Psoas muscle (tissue), 7 donors: ENCODE measurements at regions not wholly inside any gene's neighbourhood (a gene's known extent, or its start where the extent isn't known, plus 50 kb on each side); places are given as distances from the start of the nearest gene placed in this dataset.

ENCODE experiments used
- ATAC-seq, 4 donors: fragments of 200-7000 bp; cut with Tn5 transposase; one replicate each; pipeline ENCODE4 v1.9.1; 2020; ENCODE audit warnings: moderate library complexity in 3 of 4, mild to moderate bottlenecking in 2 of 4
- DNase-seq, 2 donors: peaks; one replicate each; pipeline ENCODE4 v3.0.0-alpha.2; 2020
- H3K27ac ChIP-seq: fragments of 200-600 bp; one replicate; pipeline ENCODE4 v1.8.0; 2022
- H3K27me3 ChIP-seq, 3 donors: fragments of 200-600 bp in 1 of 3; one replicate each; pipeline versions ENCODE4 v1.6.1 to v1.8.0; 2013 to 2022; ENCODE audit warnings: low read length in 2 of 3, mild to moderate bottlenecking in 2 of 3, moderate library complexity in 1 of 3; ENCODE audit not compliant: insufficient read depth in 3 of 3
- H3K36me3 ChIP-seq, 2 donors: fragments of 200-600 bp in 1 of 2; one replicate each; pipeline versions ENCODE4 v1.6.1 to v1.8.0; 2013 to 2022; ENCODE audit warnings: low read depth in 1 of 2, mild to moderate bottlenecking in 1 of 2, moderate library complexity in 1 of 2; ENCODE audit not compliant: insufficient read depth in 1 of 2
- H3K4me1 ChIP-seq: fragments of 200-600 bp; one replicate; pipeline ENCODE4 v1.8.0; 2022
- H3K4me3 ChIP-seq: fragments of 200-600 bp; one replicate; pipeline ENCODE4 v1.8.0; 2022; ENCODE audit warnings: mild to moderate bottlenecking
- H3K9me3 ChIP-seq: fragments of 200-600 bp; one replicate; pipeline ENCODE4 v1.8.0; 2022
- CTCF ChIP-seq: fragments of 200-600 bp; IDR thresholded peaks from one replicate; pipeline ENCODE4 v1.8.0; 2022; ENCODE audit warnings: antibody characterized with exemption
- WGBS, 3 donors: extraction: QIAGEN DNeasy Blood & Tissue Kit; methylation state at CpG; one replicate each; pipeline versions ENCODE4 v1.1.6 to v1.1.7; 2013; 5-methylcytosine and 5-hydroxymethylcytosine counted together
- intact Hi-C, 2 donors: fragments of 100-400 bp; cut with DNase I; formaldehyde crosslinking; loops; one replicate each; pipeline versions ENCODE4 v1.11.0 to v1.14.2; 2022
- donor health status: healthy with polysubstance abuse.
- donor health status: DM: no; HTN: no; CAD: no; lungs with moderate emphysema.
- donor health status: Bipolar disorder and iron deficiency.
- donor health status: healthy.
- donor health status: DM: yes; HTN: yes; CAD: no.
- donor health status: DM: no; HTN: no; CAD: no.
- donor health status: DM: yes; HTN: yes; CAD: no.

GRCh38 chr3:127411083-127411727 lies 123.4 kb upstream of the PRR20G start:
- Histone ChIP-seq H3K4me1 (no peaks in the 10 kb centered on the region), H3K9me3 (no peaks in the 10 kb centered on the region), H3K27me3 (peaks cover 0 to 28% (median 0%) of the 10 kb centered on the region in 3 donors), H3K36me3 (no peaks in the 10 kb centered on the region), H3K4me3 (no peak overlapping the region), H3K27ac (no peak overlapping the region)
- no peak for TF ChIP-seq CTCF
- intact Hi-C loops: no loop called here
- ATAC-seq: no peak
- 82 to 87% (median 86%) methylated on average over 4 of the region's 4 CpGs for WGBS, 3 donors
- DNase-seq: peak in 1 of 2 donors; percentile 21

GRCh38 chr3:127410678-127411077 lies 122.8 kb upstream of the PRR20G start:
- WGBS, 3 donors: 91 to 96% (median 96%) methylated on average over 7 of the region's 7 CpGs
- ATAC-seq (no peak), DNase-seq (peak in 1 of 2 donors; percentile 15)
- Histone ChIP-seq H3K4me1 (no peaks in the 10 kb centered on the region), H3K27me3 (peaks cover 0 to 27% (median 0%) of the 10 kb centered on the region in 3 donors), H3K27ac (no peak overlapping the region), H3K9me3 (no peaks in the 10 kb centered on the region), H3K36me3 (no peaks in the 10 kb centered on the region), H3K4me3 (no peak overlapping the region)
- intact Hi-C loops: no loop called here
- TF ChIP-seq CTCF: no peak

- 87 to 91% (median 87%) methylated on average over 6 of the region's 6 CpGs for WGBS, 3 donors
- H3K9me3 ChIP-seq: no peaks in the 10 kb centered on the region
- ATAC-seq (no peak), DNase-seq (peak in 1 of 2 donors; percentile 10)
- no peaks in the 10 kb centered on the region for H3K36me3 ChIP-seq
- TF ChIP-seq CTCF: no peak
- H3K4me1 ChIP-seq: no peaks in the 10 kb centered on the region
- intact Hi-C loops: no loop called here
- H3K27me3 ChIP-seq: peaks cover 0 to 22% (median 0%) of the 10 kb centered on the region in 3 donors
- H3K27ac ChIP-seq: no peak overlapping the region
- no peak overlapping the region for H3K4me3 ChIP-seq
Measured at GRCh38 chr3:127410137-127410488, 122.3 kb upstream of the PRR20G start.

GRCh38 chr3:127409421-127410136 lies 121.7 kb upstream of the PRR20G start:
- Histone ChIP-seq H3K27ac (no peak overlapping the region), H3K4me3 (no peak overlapping the region), H3K27me3 (peaks cover 0 to 17% (median 0%) of the 10 kb centered on the region in 3 donors), H3K9me3 (no peaks in the 10 kb centered on the region), H3K4me1 (no peaks in the 10 kb centered on the region), H3K36me3 (no peaks in the 10 kb centered on the region)
- ATAC-seq: no peak
- DNase-seq: peak in 1 of 2 donors; percentile 15
- no peak for TF ChIP-seq CTCF
- WGBS, 3 donors: 61 to 68% (median 66%) methylated on average over 9 of the region's 9 CpGs
- intact Hi-C loops: no loop called here
